ENCODE measurements at regions not wholly inside any gene's neighbourhood (a gene's known extent, or its start where the extent isn't known, plus 50 kb on each side); places are given as distances from the start of the nearest gene placed in this dataset.

GRCh38 chr2:78913257-78913656 lies 112.2 kb upstream of the REG3G start:
- H3K4me3 Mint-ChIP-seq, result no peak overlapping the region
- no peaks in the 10 kb centered on the region for H3K4me1 Mint-ChIP-seq
- TF ChIP-seq CTCF (conservative IDR thresholded peaks at IDR 0.05), result no peak
- no peaks in the 10 kb centered on the region for H3K9me3 Mint-ChIP-seq
- H3K36me3 Mint-ChIP-seq (ENCODE audit: low read depth), result no peaks in the 10 kb centered on the region
- H3K27ac Mint-ChIP-seq (ENCODE audit: unreplicated experiment), result no peak overlapping the region
- H3K27me3 Mint-ChIP-seq (ENCODE audit: low read depth), result no peaks in the 10 kb centered on the region
- DNase-seq (ENCODE audit: low read depth, low spot score), result no peak

GRCh38 chr2:78925258-78925657 lies 100.2 kb upstream of the REG3G start:
- Mint-ChIP-seq H3K9me3 (no peaks in the 10 kb centered on the region), H3K4me1 (no peaks in the 10 kb centered on the region), H3K27ac (ENCODE audit: unreplicated experiment) (no peak overlapping the region), H3K27me3 (ENCODE audit: low read depth) (no peaks in the 10 kb centered on the region), H3K36me3 (ENCODE audit: low read depth) (no peaks in the 10 kb centered on the region), H3K4me3 (no peak overlapping the region)
- no peak for TF ChIP-seq CTCF (conservative IDR thresholded peaks at IDR 0.05)
- no peak for DNase-seq (ENCODE audit: low read depth, low spot score)

GRCh38 chr2:78928502-78928901 lies 97.0 kb upstream of the REG3G start:
- DNase-seq (ENCODE audit: low read depth, low spot score), result no peak
- H3K4me1 Mint-ChIP-seq, result no peaks in the 10 kb centered on the region
- H3K4me3 Mint-ChIP-seq, result no peak overlapping the region
- no peaks in the 10 kb centered on the region for H3K36me3 Mint-ChIP-seq (ENCODE audit: low read depth)
- H3K27ac Mint-ChIP-seq (ENCODE audit: unreplicated experiment), result no peak overlapping the region
- H3K27me3 Mint-ChIP-seq (ENCODE audit: low read depth), result no peaks in the 10 kb centered on the region
- peaks cover 4% of the 10 kb centered on the region for H3K9me3 Mint-ChIP-seq
- no peak for TF ChIP-seq CTCF (conservative IDR thresholded peaks at IDR 0.05)

GRCh38 chr2:78940998-78941397 lies 84.5 kb upstream of the REG3G start:
- no peaks in the 10 kb centered on the region for H3K36me3 Mint-ChIP-seq (ENCODE audit: low read depth)
- H3K4me1 Mint-ChIP-seq, result no peaks in the 10 kb centered on the region
- H3K4me3 Mint-ChIP-seq, result no peak overlapping the region
- H3K27ac Mint-ChIP-seq (ENCODE audit: unreplicated experiment), result no peak overlapping the region
- peaks cover 2% of the 10 kb centered on the region for H3K9me3 Mint-ChIP-seq
- H3K27me3 Mint-ChIP-seq (ENCODE audit: low read depth), result no peaks in the 10 kb centered on the region
- no peak for TF ChIP-seq CTCF (conservative IDR thresholded peaks at IDR 0.05)
- no peak for DNase-seq (ENCODE audit: low read depth, low spot score)

GRCh38 chr2:78941751-78942150 lies 83.8 kb upstream of the REG3G start:
- Mint-ChIP-seq H3K4me3 (no peak overlapping the region), H3K9me3 (peaks cover 2% of the 10 kb centered on the region), H3K27ac (ENCODE audit: unreplicated experiment) (no peak overlapping the region), H3K27me3 (ENCODE audit: low read depth) (no peaks in the 10 kb centered on the region), H3K4me1 (no peaks in the 10 kb centered on the region), H3K36me3 (ENCODE audit: low read depth) (no peaks in the 10 kb centered on the region)
- no peak for TF ChIP-seq CTCF (conservative IDR thresholded peaks at IDR 0.05)
- no peak for DNase-seq (ENCODE audit: low read depth, low spot score)

- no peak for DNase-seq (ENCODE audit: low read depth, low spot score)
- Mint-ChIP-seq H3K27me3 (ENCODE audit: low read depth) (no peaks in the 10 kb centered on the region), H3K36me3 (ENCODE audit: low read depth) (no peaks in the 10 kb centered on the region), H3K9me3 (no peaks in the 10 kb centered on the region), H3K27ac (ENCODE audit: unreplicated experiment) (no peak overlapping the region), H3K4me1 (no peaks in the 10 kb centered on the region), H3K4me3 (no peak overlapping the region)
- no peak for TF ChIP-seq CTCF (conservative IDR thresholded peaks at IDR 0.05)
These were observed 61.6 kb upstream of the REG3G start for GRCh38 chr2:78963881-78964280.

Measured in neural crest cell (in vitro differentiated cells).